RWPE1 (cell line): ENCODE measurements at regions not wholly inside any gene's neighbourhood (a gene's known extent, or its start where the extent isn't known, plus 50 kb on each side); places are given as distances from the start of the nearest gene placed in this dataset.
"Not testable (repeated sequence)": the region's sequence is repeated elsewhere in the genome, so short reads cannot be mapped to it uniquely, and the experiment has no call there.

Experiments used
- CTCF ChIA-PET: fragments of 350-600 bp; sonication (Branson Sonifier 250); formaldehyde crosslinking; extraction: SDS; loops from one replicate; lab custom pipeline; 2021; lab: Yijun Ruan, JAX
- POLR2A ChIA-PET: fragments of 400-600 bp; formaldehyde crosslinking; extraction: SDS; loops from one replicate; lab custom pipeline; 2020; ENCODE audit warnings: antibody characterized with exemption; ENCODE audit not compliant: low non-redundant PET; lab: Yijun Ruan, JAX
- DNase-seq: peaks from one replicate; pipeline ENCODE4 v3.0.0; 2012; ENCODE audit warnings: low spot score
- H3K27ac ChIP-seq: fragments of 450-650 bp; 2 replicates; pipeline ENCODE4 v1.5.1; 2017
- CTCF ChIP-seq: fragments of 450-650 bp; conservative IDR thresholded peaks from 2 replicates; pipeline ENCODE4 v1.5.1; 2017; ENCODE audit warnings: low read depth, mild to moderate bottlenecking

- no peak for TF ChIP-seq CTCF
- CTCF ChIA-PET, result interaction anchor here (0.6 kb wide), 2 partner anchors 120 to 1422 kb away, joined by 3 read pairs; no protein-coding TSS in a partner anchor
- POLR2A ChIA-PET, result no interaction called here
- no peak overlapping the region for H3K27ac ChIP-seq
- no peak for DNase-seq
Measured at GRCh38 chr5:104845541-104845940, 1283.0 kb upstream of the NUDT12 start.

GRCh38 chr5:104843822-104844221 lies 1281.2 kb upstream of the NUDT12 start:
- ChIA-PET POLR2A (no interaction called here), CTCF (no interaction called here)
- no peak for TF ChIP-seq CTCF
- no peak for DNase-seq
- no peak overlapping the region for H3K27ac ChIP-seq

- no peak for TF ChIP-seq CTCF
- ChIA-PET CTCF (no interaction called here), POLR2A (no interaction called here)
- no peak for DNase-seq
- H3K27ac ChIP-seq, result no peak overlapping the region
Measured at GRCh38 chr5:104840284-104840683, 1277.7 kb upstream of the NUDT12 start.

GRCh38 chr5:104831515-104831914 lies 1268.9 kb upstream of the NUDT12 start:
- H3K27ac ChIP-seq, CTCF ChIA-PET, DNase-seq, POLR2A ChIA-PET: not testable (repeated sequence)

GRCh38 chr5:104821606-104822005 lies 1259.0 kb upstream of the NUDT12 start:
- DNase-seq, result no peak
- ChIA-PET CTCF (no interaction called here), POLR2A (no interaction called here)
- TF ChIP-seq CTCF, result no peak
- no peak overlapping the region for H3K27ac ChIP-seq

- no peak for DNase-seq
- CTCF ChIA-PET, result no interaction called here
- POLR2A ChIA-PET, result no interaction called here
Measured at GRCh38 chr5:104817127-104817526, 1254.5 kb upstream of the NUDT12 start.

GRCh38 chr5:104815212-104815611 lies 1252.6 kb upstream of the NUDT12 start:
- ChIA-PET CTCF (interaction anchor here (0.5 kb wide), 1 partner anchor 852 kb away, joined by 5 read pairs; no protein-coding TSS in a partner anchor), POLR2A (no interaction called here)
- DNase-seq, result no peak
- no peak for TF ChIP-seq CTCF
- no peak overlapping the region for H3K27ac ChIP-seq

More at GRCh38 chr5:104817127-104817526, 1254.5 kb upstream of the NUDT12 start:
- no peak overlapping the region for H3K27ac ChIP-seq
- no peak for TF ChIP-seq CTCF
